HepG2 (cell line): ENCODE measurements at regions not wholly inside any gene's neighbourhood (a gene's known extent, or its start where the extent isn't known, plus 50 kb on each side); places are given as distances from the start of the nearest gene placed in this dataset.

ENCODE experiments used
- ATAC-seq: fragments of 200-7000 bp; cut with Tn5 transposase; 3 replicates; pipeline ENCODE4 v1.9.1; 2020; ENCODE audit warnings: mild to moderate bottlenecking, moderate library complexity
- BruUV-seq: library from RNA; stranded (reverse); fragments of 400-500 nt; replicated peaks from 2 replicates; lab custom pipeline; 2021; lab: Mats Ljungman, UMichigan
- CTCF ChIA-PET: fragments of 300-600 bp; formaldehyde crosslinking; extraction: SDS; loops from one replicate; lab custom pipeline; 2021; ENCODE audit warnings: low total read pairs, inconsistent platforms, low intra/inter-chr PET ratio; lab: Yijun Ruan, JAX
- POLR2A ChIA-PET: fragments of 350-600 bp; sonication (Branson Sonifier 250); formaldehyde crosslinking; loops from one replicate; lab custom pipeline; 2020; ENCODE audit warnings: antibody characterized with exemption, inconsistent platforms; lab: Yijun Ruan, JAX
- DNase-seq: peaks from one replicate; pipeline ENCODE4 v3.0.0-alpha.2; 2015; ENCODE audit warnings: low spot score
- FAIRE-seq: peaks from 3 replicates; lab custom pipeline; 2011; peaks lifted over from hg19 to GRCh38; lab: Jason Lieb, UNC
- H2AFZ ChIP-seq: one replicate; pipeline ENCODE4 v1.6.1; 2011; ENCODE audit warnings: low read length, inconsistent platforms
- H3K27ac ChIP-seq: fragments of 300-600 bp; 3 replicates; pipeline ENCODE4 v1.8.0; 2011; ENCODE audit warnings: mixed run types, mild to moderate bottlenecking, mixed read lengths, low read length, inconsistent platforms; ENCODE audit not compliant: insufficient read depth; ENCODE audit errors: extremely low read length
- H3K27me3 ChIP-seq, 2 experiments: fragments of 200-600 bp in 1 of 2; 2 replicates in 1 of 2; 3 replicates in 1 of 2; pipeline versions ENCODE4 v1.6.0 to v1.8.0; 2011; ENCODE audit warnings: low read length in 2 of 2, mild to moderate bottlenecking in 2 of 2, moderate library complexity in 2 of 2, inconsistent platforms in 1 of 2; ENCODE audit not compliant: insufficient read depth in 2 of 2, control insufficient read depth in 1 of 2
- H3K36me3 ChIP-seq, 2 experiments: fragments of 200-600 bp in 1 of 2; replicated peaks in 1 of 2; 2 replicates in 1 of 2; 3 replicates in 1 of 2; pipeline versions ENCODE4 v1.5.1 to v1.8.0; 2011; ENCODE audit warnings: low read length in 2 of 2, inconsistent platforms in 1 of 2; ENCODE audit not compliant: insufficient read depth in 2 of 2, control insufficient read depth in 1 of 2
- H3K4me1 ChIP-seq: 2 replicates; pipeline ENCODE4 v1.5.1; 2012; ENCODE audit warnings: low read length, inconsistent platforms; ENCODE audit not compliant: insufficient read depth
- H3K4me2 ChIP-seq: 2 replicates; pipeline ENCODE4 v1.6.0; 2011; ENCODE audit warnings: low read depth, low read length, inconsistent platforms
- H3K4me3 ChIP-seq, 3 experiments: fragments of 200-600 bp in 1 of 3; sonication (generic), shearing (Covaris generic) in 1 of 3; replicated peaks in 1 of 3; 2 replicates each; pipeline ENCODE4 v1.5.1; 2011 to 2016; ENCODE audit warnings: low read length in 3 of 3, inconsistent platforms in 2 of 3, low read depth in 2 of 3, mild to moderate bottlenecking in 2 of 3, control low read depth in 1 of 3, mixed read lengths in 1 of 3; ENCODE audit not compliant: insufficient read depth in 1 of 3
- H3K79me2 ChIP-seq: one replicate; pipeline ENCODE4 v1.6.1; 2011; ENCODE audit warnings: low read length, inconsistent platforms; ENCODE audit not compliant: insufficient read depth
- H3K9ac ChIP-seq: 2 replicates; pipeline ENCODE4 v1.6.0; 2011; ENCODE audit warnings: mild to moderate bottlenecking, low read depth, low read length, inconsistent platforms; ENCODE audit not compliant: insufficient read depth
- H3K9me3 ChIP-seq: 2 replicates; pipeline ENCODE4 v1.5.1; 2012; ENCODE audit warnings: mild to moderate bottlenecking, low read length
- H4K20me1 ChIP-seq: 2 replicates; pipeline ENCODE4 v1.6.0; 2011; ENCODE audit warnings: inconsistent platforms, mild to moderate bottlenecking, low read length, moderate library complexity; ENCODE audit not compliant: insufficient read depth
- GATAD2A ChIP-seq: IDR thresholded peaks from 2 replicates; pipeline ENCODE4 v1.6.1; 2016
- HMGXB4 ChIP-seq, 2 experiments: sonication (generic) in 1 of 2; formaldehyde crosslinking in 1 of 2; IDR thresholded peaks; 2 replicates each; pipeline versions ENCODE4 v1.4.0 to v1.6.1; 2018 to 2020; ENCODE audit warnings: missing genetic modification reagents in 2 of 2, borderline replicate concordance in 1 of 2, low read depth in 1 of 2, mild to moderate bottlenecking in 1 of 2, missing biosample characterization in 1 of 2
- HOXA3 ChIP-seq: sonication (generic); formaldehyde crosslinking; IDR thresholded peaks from 2 replicates; pipeline ENCODE4 v1.5.0; 2020; ENCODE audit warnings: missing genetic modification reagents
- KLF11 ChIP-seq: IDR thresholded peaks from 2 replicates; pipeline ENCODE4 v1.6.1; 2016; ENCODE audit warnings: missing compliant biosample characterization
- YEATS2 ChIP-seq: sonication (generic); formaldehyde crosslinking; IDR thresholded peaks from 2 replicates; pipeline ENCODE4 v1.4.0; 2020; ENCODE audit warnings: missing genetic modification reagents, borderline replicate concordance
- ZBTB3 ChIP-seq: sonication (generic); formaldehyde crosslinking; IDR thresholded peaks from 2 replicates; pipeline ENCODE4 v1.4.0; 2020; ENCODE audit warnings: low read depth, mild to moderate bottlenecking, moderate library complexity, missing genetic modification reagents, borderline replicate concordance
- ZFX ChIP-seq: sonication (generic); formaldehyde crosslinking; IDR thresholded peaks from 2 replicates; pipeline ENCODE4 v1.4.0; 2020; ENCODE audit warnings: mild to moderate bottlenecking, low read depth, missing genetic modification reagents, moderate library complexity
- ZKSCAN8 ChIP-seq: IDR thresholded peaks from 2 replicates; pipeline ENCODE4 v1.6.1; 2016; ENCODE audit warnings: borderline replicate concordance, missing genetic modification reagents, missing compliant biosample characterization
- ZNF331 ChIP-seq: sonication (generic); formaldehyde crosslinking; IDR thresholded peaks from 2 replicates; pipeline ENCODE4 v1.4.0; 2020; ENCODE audit warnings: missing genetic modification reagents
- ZNF335 ChIP-seq: sonication (generic); formaldehyde crosslinking; IDR thresholded peaks from 2 replicates; pipeline ENCODE4 v1.4.0; 2020; ENCODE audit warnings: missing genetic modification reagents
- ZNF564 ChIP-seq: sonication (generic); formaldehyde crosslinking; IDR thresholded peaks from 2 replicates; pipeline ENCODE4 v1.8.1; 2023; ENCODE audit warnings: mild to moderate bottlenecking, missing genetic modification reagents
- WGBS: methylation state at CpG from one replicate; pipeline ENCODE4 v1.1.6; 2017; ENCODE audit warnings: low lambda C conversion rate; 5-methylcytosine and 5-hydroxymethylcytosine counted together
- in situ Hi-C: cut with HindIII; loops from 2 replicates; pipeline ENCODE4 v1.10.0; 2017; ENCODE audit warnings: low pct_unique_long_range_greater_than_20kb; ENCODE audit not compliant: extremely low pct_ligation_motif_present
- intact Hi-C: fragments of 100-400 bp; cut with micrococcal nuclease; formaldehyde crosslinking; loops from one replicate; pipeline ENCODE4 v1.10.0; 2022; ENCODE audit not compliant: unreplicated experiment
- TF ChIP-seq, protein P1 (sequence below): sonication (generic); formaldehyde crosslinking; IDR thresholded peaks from 2 replicates; pipeline ENCODE4 v1.4.0; 2020; ENCODE audit warnings: missing genetic modification reagents
- TF ChIP-seq, protein P2 (sequence below): sonication (generic); formaldehyde crosslinking; IDR thresholded peaks from 2 replicates; pipeline ENCODE4 v1.4.0; 2020; ENCODE audit warnings: missing genetic modification reagents, mild to moderate bottlenecking, borderline replicate concordance

GRCh38 chr2:235105821-235106359, 154.1 kb downstream of the SH3BP4 start (continued):
- TF ChIP-seq, protein P1, sequence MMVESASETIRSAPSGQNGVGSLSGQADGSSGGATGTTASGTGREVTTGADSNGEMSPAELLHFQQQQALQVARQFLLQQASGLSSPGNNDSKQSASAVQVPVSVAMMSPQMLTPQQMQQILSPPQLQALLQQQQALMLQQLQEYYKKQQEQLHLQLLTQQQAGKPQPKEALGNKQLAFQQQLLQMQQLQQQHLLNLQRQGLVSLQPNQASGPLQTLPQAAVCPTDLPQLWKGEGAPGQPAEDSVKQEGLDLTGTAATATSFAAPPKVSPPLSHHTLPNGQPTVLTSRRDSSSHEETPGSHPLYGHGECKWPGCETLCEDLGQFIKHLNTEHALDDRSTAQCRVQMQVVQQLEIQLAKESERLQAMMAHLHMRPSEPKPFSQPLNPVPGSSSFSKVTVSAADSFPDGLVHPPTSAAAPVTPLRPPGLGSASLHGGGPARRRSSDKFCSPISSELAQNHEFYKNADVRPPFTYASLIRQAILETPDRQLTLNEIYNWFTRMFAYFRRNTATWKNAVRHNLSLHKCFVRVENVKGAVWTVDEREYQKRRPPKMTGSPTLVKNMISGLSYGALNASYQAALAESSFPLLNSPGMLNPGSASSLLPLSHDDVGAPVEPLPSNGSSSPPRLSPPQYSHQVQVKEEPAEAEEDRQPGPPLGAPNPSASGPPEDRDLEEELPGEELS (CRISPR knock-in tag): peak; percentile 59
- TF ChIP-seq ZNF335 (CRISPR knock-in tag): 0 out of 2 replicates have a peak, but pooled peaks have one; percentile 18
- TF ChIP-seq, protein P2, sequence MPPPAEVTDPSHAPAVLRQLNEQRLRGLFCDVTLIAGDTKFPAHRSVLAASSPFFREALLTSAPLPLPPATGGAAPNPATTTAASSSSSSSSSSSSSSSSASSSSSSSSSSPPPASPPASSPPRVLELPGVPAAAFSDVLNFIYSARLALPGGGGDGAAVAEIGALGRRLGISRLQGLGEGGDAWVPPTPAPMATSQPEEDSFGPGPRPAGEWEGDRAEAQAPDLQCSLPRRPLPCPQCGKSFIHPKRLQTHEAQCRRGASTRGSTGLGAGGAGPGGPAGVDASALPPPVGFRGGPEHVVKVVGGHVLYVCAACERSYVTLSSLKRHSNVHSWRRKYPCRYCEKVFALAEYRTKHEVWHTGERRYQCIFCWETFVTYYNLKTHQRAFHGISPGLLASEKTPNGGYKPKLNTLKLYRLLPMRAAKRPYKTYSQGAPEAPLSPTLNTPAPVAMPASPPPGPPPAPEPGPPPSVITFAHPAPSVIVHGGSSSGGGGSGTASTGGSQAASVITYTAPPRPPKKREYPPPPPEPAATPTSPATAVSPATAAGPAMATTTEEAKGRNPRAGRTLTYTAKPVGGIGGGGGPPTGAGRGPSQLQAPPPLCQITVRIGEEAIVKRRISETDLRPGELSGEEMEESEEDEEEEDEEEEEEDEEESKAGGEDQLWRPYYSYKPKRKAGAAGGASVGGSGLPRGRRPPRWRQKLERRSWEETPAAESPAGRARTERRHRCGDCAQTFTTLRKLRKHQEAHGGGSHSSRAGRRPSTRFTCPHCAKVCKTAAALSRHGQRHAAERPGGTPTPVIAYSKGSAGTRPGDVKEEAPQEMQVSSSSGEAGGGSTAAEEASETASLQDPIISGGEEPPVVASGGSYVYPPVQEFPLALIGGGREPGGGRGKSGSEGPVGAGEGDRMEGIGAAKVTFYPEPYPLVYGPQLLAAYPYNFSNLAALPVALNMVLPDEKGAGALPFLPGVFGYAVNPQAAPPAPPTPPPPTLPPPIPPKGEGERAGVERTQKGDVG (CRISPR knock-in tag): peak; percentile 95; the same call in 1 of the 2 replicates
- peak; percentile 71; the same call in 1 of the 2 replicates for TF ChIP-seq GATAD2A (CRISPR knock-in tag)

DNA sequence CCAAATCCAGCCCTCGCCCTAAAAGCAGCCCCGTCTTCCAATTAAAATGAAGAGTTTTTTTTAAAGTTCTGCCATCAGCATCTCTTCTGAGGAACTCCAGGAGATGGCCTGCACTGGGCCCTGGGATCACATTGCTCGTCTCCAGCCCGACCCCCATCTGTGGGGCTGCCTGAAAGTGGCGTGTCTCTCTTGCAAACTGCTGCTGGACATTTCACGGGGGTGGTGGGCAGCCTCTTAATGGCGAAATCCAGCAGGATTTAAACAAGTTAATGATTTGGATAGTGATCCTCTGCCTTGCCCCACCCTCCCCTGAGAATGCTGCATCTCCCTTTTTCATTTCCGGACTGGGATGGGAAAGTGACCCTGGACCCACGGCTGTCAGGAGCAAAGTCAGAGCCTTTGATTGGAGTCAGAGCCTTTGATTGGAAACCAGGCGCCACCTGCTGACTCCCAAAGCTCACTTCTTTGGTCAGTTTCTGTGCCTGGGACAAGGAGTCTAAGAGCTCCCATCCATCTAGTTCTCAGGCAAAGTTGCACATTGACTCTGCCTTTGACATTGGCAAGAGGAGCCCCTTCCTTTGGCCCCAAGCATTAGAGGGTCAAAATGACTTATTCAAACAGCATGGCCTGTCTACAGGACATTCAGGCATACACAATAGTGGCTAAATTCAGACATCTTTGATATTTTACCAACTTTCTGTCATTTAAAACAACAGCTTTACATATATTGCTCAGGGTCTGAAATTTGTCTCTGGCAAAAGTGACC, 155.2 kb downstream of the SH3BP4 start:
- peaks cover 7 to 39% of the 10 kb centered on the region in 2 experiments for H3K27me3 ChIP-seq
- WGBS: 43% methylated on average over 10 of the region's 10 CpGs
- no peaks in the 10 kb centered on the region for H3K36me3 ChIP-seq
- in situ Hi-C loops: loop anchor here (5.0 to 25.0 kb wide), 2 partner anchors 560 to 1120 kb away; no protein-coding TSS in a partner anchor
- no peak overlapping the region for H3K9ac ChIP-seq
- ATAC-seq: peak; percentile 88
- no peak overlapping the region for H2AFZ ChIP-seq
- no peaks in the 10 kb centered on the region for H3K79me2 ChIP-seq
- no TSS peak for BruUV-seq
- ChIA-PET POLR2A (interaction anchor here (1.0 kb wide), 2 partner anchors 226 to 418 kb away, joined by 4 to 6 read pairs; no protein-coding TSS in a partner anchor), CTCF (interaction anchor here (1.5 to 1.6 kb wide), 2 partner anchors 130 to 556 kb away, joined by 3 to 20 read pairs; no protein-coding TSS in a partner anchor)
- DNase-seq: peak; percentile 79
- H3K4me3 ChIP-seq: no peak overlapping the region
- peaks cover 30% of the 10 kb centered on the region for H3K4me1 ChIP-seq
- no peak overlapping the region for H3K27ac ChIP-seq
- no peaks in the 10 kb centered on the region for H3K9me3 ChIP-seq
- H4K20me1 ChIP-seq: no peaks in the 10 kb centered on the region
- intact Hi-C loops: loop anchor here (1.0 to 2.0 kb wide), 4 partner anchors 102 to 562 kb away; no protein-coding TSS in a partner anchor
- peak overlapping the region; percentile 5 for H3K4me2 ChIP-seq
- FAIRE-seq: peak; percentile 85
- TF ChIP-seq ZFX (0 out of 2 replicates have a peak, but pooled peaks have one; percentile 47), ZKSCAN8 (CRISPR knock-in tag) (0 out of 2 replicates have a peak, but pooled peaks have one; percentile 65), YEATS2 (peak; percentile 46; the same call in 1 of the 2 replicates), ZBTB3 (CRISPR knock-in tag) (no peak), HOXA3 (CRISPR knock-in tag) (0 out of 2 replicates have a peak, but pooled peaks have one; percentile 16), HMGXB4 (CRISPR knock-in tag; IDR thresholded peaks at IDR 0.05; ENCODE audit: borderline replicate concordance in 1 of 2, low read depth in 1 of 2) (peak in 1 of 2 experiments; percentile 54; a peak in 1 of 4 replicates), ZNF564 (CRISPR knock-in tag) (no peak), ZNF331 (CRISPR knock-in tag) (0 out of 2 replicates have a peak, but pooled peaks have one; percentile 17), KLF11 (peak; percentile 68; the same call in 1 of the 2 replicates)
